ENCODE measurements at regions not wholly inside any gene's neighbourhood (a gene's known extent, or its start where the extent isn't known, plus 50 kb on each side); places are given as distances from the start of the nearest gene placed in this dataset.

DNA sequence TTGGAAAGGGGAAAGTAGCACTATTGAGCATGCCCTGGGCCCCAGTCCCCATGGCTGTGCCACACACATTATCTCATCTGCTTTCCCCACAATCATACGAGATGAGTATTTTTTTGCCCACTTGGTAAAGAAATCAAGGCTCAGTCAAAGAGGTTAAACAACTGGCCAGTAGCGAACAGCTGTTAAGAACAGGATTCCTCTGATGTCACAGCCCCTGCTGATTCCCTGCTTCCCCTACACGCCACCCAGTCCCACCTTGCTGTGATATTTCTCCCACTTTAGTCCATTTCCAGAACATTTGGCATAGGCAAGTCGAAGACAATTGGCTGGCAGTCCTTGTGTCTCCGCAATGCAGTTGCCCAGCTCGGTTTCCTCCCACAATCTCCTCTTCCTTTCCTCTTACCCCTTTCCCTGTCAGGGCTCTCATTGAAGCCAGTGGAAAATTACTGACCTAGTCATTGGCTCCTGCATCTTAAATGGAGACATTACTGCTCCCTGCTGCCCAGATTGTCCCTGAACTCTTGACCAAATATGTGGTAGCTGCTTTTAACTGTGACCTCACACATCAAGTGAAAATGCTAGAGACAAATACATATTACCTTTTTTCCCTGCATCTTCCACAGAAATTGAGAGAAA lies 56.5 kb upstream of the EEPD1 start:
- peak; percentile 12 to 28 for DNase-seq (ENCODE audit: low read depth in 2 of 2)

- DNase-seq (ENCODE audit: low read depth in 2 of 2): no peak
These were observed 55.0 kb upstream of the EEPD1 start for GRCh38 chr7:36098096-36098495.

DNA sequence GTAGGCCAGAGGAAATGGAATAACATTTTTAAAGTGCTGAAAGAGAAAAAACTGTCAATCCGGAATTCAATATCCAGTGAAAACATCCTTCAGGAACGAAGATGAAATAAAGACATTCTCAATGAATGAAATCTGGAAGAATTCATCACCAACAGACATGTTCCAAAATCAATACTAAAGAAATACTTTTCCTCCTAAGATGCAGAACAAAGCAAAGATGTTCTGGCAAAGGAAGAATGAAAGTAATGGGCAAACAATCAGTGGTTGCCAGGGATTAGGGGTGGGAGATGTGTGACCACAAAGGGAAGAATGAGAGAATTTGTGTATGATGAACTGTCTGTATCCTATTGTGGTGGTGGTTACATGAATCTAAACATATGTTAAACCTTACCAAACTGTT lies 52.8 kb upstream of the EEPD1 start:
- DNase-seq (ENCODE audit: low read depth in 2 of 2): peak in 1 of 2 donors; percentile 14

GRCh38 chr7:36100634-36101033 lies 52.4 kb upstream of the EEPD1 start:
- no peak for DNase-seq (ENCODE audit: low read depth in 2 of 2)

Measured in lung microvascular endothelial cell (primary cell).